Rectal smooth muscle tissue (tissue), 1 donor: ENCODE measurements at regions not wholly inside any gene's neighbourhood (a gene's known extent, or its start where the extent isn't known, plus 50 kb on each side); places are given as distances from the start of the nearest gene placed in this dataset.

Experiments used
- H3K27ac ChIP-seq: one replicate; pipeline ENCODE4 v1.7.0; 2013; ENCODE audit warnings: low read depth, low read length, inconsistent platforms
- H3K27me3 ChIP-seq: one replicate; pipeline ENCODE4 v1.7.0; 2013; ENCODE audit warnings: low read length; ENCODE audit not compliant: control insufficient read depth, insufficient read depth
- H3K36me3 ChIP-seq: one replicate; pipeline ENCODE4 v1.7.0; 2013; ENCODE audit warnings: low read length; ENCODE audit not compliant: control insufficient read depth, insufficient read depth
- H3K4me1 ChIP-seq: one replicate; pipeline ENCODE4 v1.7.0; 2013; ENCODE audit warnings: low read length; ENCODE audit not compliant: control insufficient read depth, insufficient read depth
- H3K4me3 ChIP-seq: one replicate; pipeline ENCODE4 v1.7.0; 2013; ENCODE audit warnings: low read length
- H3K9ac ChIP-seq: one replicate; pipeline ENCODE4 v1.7.0; 2013; ENCODE audit warnings: low read length

DNA sequence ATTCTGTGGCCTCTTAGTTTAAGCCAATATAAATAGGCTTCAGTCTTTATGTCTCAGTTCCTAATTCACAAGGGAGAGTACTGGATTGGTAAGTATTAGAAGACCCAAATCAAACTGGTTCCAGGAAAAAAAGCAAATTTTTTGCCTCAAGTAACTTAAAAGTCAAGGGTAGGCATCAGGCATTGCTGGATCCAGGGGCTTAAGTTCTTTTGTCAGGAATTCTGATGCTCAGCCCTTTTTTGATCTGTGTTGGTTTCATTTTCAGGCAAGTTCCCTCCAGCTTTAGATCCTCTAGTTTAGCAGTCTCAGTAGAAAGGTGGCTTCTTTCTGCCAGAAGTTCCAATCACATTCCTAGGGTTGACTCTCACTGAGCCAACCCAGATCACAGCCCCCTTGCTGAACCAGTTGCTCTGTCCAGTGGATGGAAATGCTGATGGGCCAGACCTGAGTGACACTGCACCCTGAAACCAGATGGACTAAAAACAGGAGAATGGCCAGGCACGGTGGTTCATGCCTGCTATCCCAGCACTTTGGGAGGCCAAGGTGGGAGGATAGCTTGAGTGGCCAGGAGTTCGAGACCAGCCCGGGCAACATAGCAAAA, 253.5 kb downstream of the SHQ1 start:
- Histone ChIP-seq H3K4me3 (no peak overlapping the region), H3K9ac (no peak overlapping the region), H3K27ac (no peak overlapping the region), H3K27me3 (no peaks in the 10 kb centered on the region), H3K36me3 (no peaks in the 10 kb centered on the region), H3K4me1 (peaks cover 13% of the 10 kb centered on the region)

- Histone ChIP-seq H3K9ac (no peak overlapping the region), H3K4me3 (no peak overlapping the region), H3K27me3 (no peaks in the 10 kb centered on the region), H3K36me3 (no peaks in the 10 kb centered on the region), H3K27ac (no peak overlapping the region), H3K4me1 (peaks cover 13% of the 10 kb centered on the region)
Measured at GRCh38 chr3:72593881-72594397, 254.3 kb downstream of the SHQ1 start.

DNA sequence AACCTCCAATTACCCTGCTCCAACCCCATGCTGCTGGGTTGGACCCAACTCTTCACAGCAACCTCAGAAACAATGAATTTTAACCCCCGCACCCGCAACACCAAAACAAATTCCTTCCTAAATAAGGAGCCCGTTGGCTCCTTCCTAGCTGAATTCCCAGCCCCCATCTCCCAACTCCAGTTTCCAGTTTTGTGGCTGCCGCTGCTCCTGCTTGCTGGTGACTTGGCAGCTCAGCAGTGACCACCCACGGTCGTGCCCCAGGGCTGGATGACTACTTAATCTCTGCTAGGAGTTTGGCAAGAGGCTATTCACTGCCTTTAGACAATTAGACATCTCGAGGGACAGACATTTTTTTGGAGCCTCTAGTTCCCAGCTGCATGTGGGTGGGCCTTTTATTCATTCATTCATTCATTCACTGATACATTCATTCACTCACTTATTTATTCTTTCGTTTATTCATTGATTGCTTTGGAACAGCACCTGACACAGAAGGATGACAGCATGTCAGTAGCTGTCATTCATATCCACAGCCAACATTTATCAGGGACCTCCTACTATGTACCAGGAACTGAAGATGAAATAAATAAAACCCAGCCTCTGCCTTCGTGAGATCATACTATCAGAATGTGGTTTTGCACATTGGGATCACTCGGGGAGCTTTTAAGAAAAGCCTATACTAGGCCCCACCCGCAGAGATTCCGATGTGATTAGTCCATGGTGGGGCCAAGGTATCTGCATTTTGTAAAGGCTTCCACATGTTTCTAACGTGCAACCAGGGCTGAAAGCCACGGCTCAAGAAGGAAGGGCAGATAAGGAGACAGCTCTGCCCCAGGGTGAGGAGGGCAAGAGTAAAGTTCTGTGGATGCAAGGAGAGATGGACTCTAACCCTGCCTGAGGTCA, 256.5 kb downstream of the SHQ1 start:
- Histone ChIP-seq H3K9ac (no peak overlapping the region), H3K27me3 (no peaks in the 10 kb centered on the region), H3K36me3 (no peaks in the 10 kb centered on the region), H3K4me3 (no peak overlapping the region), H3K27ac (peak overlapping the region; percentile 81), H3K4me1 (peaks cover 13% of the 10 kb centered on the region)

DNA sequence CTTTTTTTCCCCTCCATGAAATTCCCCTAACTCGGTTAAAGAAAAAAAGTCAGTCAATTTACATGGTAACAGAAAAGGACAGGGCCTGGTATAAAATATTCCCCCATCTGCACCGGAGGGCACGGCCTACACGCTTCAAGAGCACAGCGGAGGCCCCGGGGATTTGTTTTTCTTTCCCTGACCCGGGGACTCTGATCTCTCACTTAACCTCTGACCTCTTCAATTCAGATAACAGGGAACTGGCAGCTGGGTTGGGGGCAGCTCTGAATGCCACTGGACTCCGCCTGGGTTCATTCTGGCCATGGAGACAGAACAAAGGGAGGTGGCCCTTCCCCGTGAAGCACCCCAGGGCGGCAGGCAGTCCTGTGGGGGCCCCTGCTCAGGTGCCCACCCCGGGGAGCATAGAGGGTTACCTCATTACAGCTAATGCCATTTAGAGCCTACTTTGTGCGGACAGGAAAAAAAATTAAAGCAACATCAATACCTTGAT, 257.5 kb downstream of the SHQ1 start:
- no peaks in the 10 kb centered on the region for H3K36me3 ChIP-seq
- no peaks in the 10 kb centered on the region for H3K27me3 ChIP-seq
- H3K4me1 ChIP-seq, result peaks cover 13% of the 10 kb centered on the region
- H3K4me3 ChIP-seq, result no peak overlapping the region
- peak overlapping the region; percentile 81 for H3K27ac ChIP-seq
- H3K9ac ChIP-seq, result no peak overlapping the region

DNA sequence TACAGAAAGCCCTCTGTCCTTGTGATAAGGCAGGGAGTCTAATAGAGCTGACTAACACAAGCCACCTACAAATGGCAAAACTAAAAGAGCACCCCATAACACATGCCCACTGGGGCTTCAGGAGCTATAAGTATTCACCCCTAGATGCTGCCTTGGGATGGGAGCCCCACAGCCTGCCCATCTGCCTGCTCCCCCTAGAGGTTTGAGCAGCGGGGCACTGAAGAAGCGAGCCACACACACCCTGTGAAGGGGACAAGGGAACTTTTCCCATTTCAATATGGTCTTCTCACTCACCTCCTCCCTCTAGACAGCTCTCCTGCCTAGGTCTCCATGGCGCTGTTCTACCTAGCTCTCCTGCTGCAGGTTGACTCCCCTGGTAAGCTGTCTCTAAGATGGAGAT, 261.0 kb downstream of the SHQ1 start:
- no peak overlapping the region for H3K27ac ChIP-seq
- H3K36me3 ChIP-seq, result no peaks in the 10 kb centered on the region
- H3K4me3 ChIP-seq, result no peak overlapping the region
- H3K4me1 ChIP-seq, result peaks cover 12% of the 10 kb centered on the region
- no peaks in the 10 kb centered on the region for H3K27me3 ChIP-seq
- no peak overlapping the region for H3K9ac ChIP-seq

- H3K36me3 ChIP-seq, result no peaks in the 10 kb centered on the region
- H3K4me1 ChIP-seq, result peaks cover 6% of the 10 kb centered on the region
- no peak overlapping the region for H3K27ac ChIP-seq
- no peak overlapping the region for H3K9ac ChIP-seq
- no peaks in the 10 kb centered on the region for H3K27me3 ChIP-seq
- H3K4me3 ChIP-seq, result no peak overlapping the region
Measured at GRCh38 chr3:72586694-72587093, 261.6 kb downstream of the SHQ1 start.

DNA sequence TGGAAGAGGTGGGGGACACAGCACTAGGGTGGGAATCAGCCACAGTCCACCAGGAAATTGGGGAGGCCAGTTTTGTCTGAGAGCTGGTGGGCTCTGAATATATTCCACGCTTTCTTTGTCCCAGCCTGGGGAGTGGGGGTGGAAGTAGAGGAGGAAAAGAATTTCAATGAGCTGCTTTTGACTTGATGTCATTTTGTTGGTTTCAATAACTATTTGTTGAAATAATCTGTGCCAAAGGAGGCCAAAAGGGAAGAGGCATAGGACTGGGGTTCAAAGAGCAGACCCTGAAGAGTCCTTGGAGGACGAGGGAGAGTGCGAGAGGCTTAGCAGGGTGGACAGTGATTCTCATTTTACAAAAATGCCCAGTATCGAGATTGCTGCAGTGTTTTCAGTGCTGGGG, 262.3 kb downstream of the SHQ1 start:
- no peaks in the 10 kb centered on the region for H3K27me3 ChIP-seq
- H3K4me3 ChIP-seq, result no peak overlapping the region
- H3K9ac ChIP-seq, result no peak overlapping the region
- H3K27ac ChIP-seq, result no peak overlapping the region
- no peaks in the 10 kb centered on the region for H3K36me3 ChIP-seq
- H3K4me1 ChIP-seq, result peaks cover 2% of the 10 kb centered on the region

- Histone ChIP-seq H3K4me1 (no peaks in the 10 kb centered on the region), H3K9ac (no peak overlapping the region), H3K36me3 (no peaks in the 10 kb centered on the region), H3K27me3 (no peaks in the 10 kb centered on the region), H3K27ac (no peak overlapping the region), H3K4me3 (no peak overlapping the region)
Measured at GRCh38 chr3:72584262-72584661, 264.0 kb downstream of the SHQ1 start.

DNA sequence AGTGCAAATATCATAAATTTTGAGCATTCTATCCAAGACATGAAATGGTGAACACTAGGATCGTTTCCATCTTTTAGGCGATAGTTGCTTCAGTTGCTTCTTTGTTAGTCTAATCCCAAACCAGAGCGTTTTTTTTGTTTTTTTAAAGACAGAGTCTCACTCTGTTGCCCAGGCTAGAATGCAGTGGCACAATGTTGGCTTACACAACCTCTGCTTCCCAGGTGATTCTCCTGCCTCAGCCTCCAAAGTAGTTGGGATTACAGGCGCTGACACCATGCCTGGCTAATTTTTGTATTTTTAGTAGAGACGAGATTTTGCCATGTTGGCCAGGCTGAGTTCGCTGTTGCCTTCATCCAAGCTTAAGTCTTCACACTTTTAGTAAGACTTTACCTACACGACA, 265.3 kb downstream of the SHQ1 start:
- Histone ChIP-seq H3K36me3 (no peaks in the 10 kb centered on the region), H3K27me3 (no peaks in the 10 kb centered on the region), H3K4me3 (no peak overlapping the region), H3K9ac (no peak overlapping the region), H3K4me1 (no peaks in the 10 kb centered on the region), H3K27ac (no peak overlapping the region)

- Histone ChIP-seq H3K27ac (no peak overlapping the region), H3K4me1 (no peaks in the 10 kb centered on the region)
Measured at GRCh38 chr3:72582211-72582878, 265.9 kb downstream of the SHQ1 start.

GRCh38 chr3:72580900-72581299, 267.3 kb downstream of the SHQ1 start:
- no peaks in the 10 kb centered on the region for H3K27me3 ChIP-seq
- no peaks in the 10 kb centered on the region for H3K4me1 ChIP-seq
- no peak overlapping the region for H3K27ac ChIP-seq
- H3K4me3 ChIP-seq, result no peak overlapping the region
- no peaks in the 10 kb centered on the region for H3K36me3 ChIP-seq
- no peak overlapping the region for H3K9ac ChIP-seq

More at GRCh38 chr3:72582211-72582878, 265.9 kb downstream of the SHQ1 start:
- Histone ChIP-seq H3K27me3 (no peaks in the 10 kb centered on the region), H3K4me3 (no peak overlapping the region), H3K36me3 (no peaks in the 10 kb centered on the region), H3K9ac (no peak overlapping the region)

DNA sequence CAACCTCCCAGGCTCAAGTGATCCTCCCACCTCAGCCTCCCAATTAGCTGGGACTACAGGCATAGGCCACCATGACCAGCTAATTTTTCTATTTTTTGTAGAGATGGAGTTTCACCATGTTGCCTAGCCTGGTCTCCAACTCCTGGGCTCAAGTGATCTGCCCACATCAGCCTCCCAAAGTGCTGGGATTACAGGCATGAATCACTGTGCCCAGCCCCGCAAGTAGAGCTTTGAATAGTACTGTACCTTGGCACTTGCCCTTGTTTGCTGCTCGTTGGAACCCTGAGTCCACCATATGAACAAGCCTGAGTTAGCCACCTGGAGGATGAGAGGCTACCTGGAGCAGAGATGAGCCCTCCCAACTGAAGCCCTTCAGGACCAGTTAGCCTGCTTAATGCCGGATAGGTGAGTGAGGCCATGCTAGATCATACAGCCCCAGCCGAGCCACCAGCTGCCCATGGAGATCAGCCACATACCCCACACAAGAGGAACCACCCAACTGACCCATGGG, 267.9 kb downstream of the SHQ1 start:
- no peaks in the 10 kb centered on the region for H3K36me3 ChIP-seq
- no peak overlapping the region for H3K27ac ChIP-seq
- H3K4me1 ChIP-seq, result no peaks in the 10 kb centered on the region
- no peaks in the 10 kb centered on the region for H3K27me3 ChIP-seq
- no peak overlapping the region for H3K9ac ChIP-seq
- no peak overlapping the region for H3K4me3 ChIP-seq
